Caco-2 (cell line): ENCODE measurements at regions not wholly inside any gene's neighbourhood (a gene's known extent, or its start where the extent isn't known, plus 50 kb on each side); places are given as distances from the start of the nearest gene placed in this dataset.

ENCODE experiments used
- BruUV-seq: library from RNA; stranded (reverse); fragments of 400-500 nt; replicated peaks from 2 replicates; lab custom pipeline; 2021; lab: Mats Ljungman, UMichigan
- CTCF ChIA-PET: fragments of 300-600 bp; sonication (Branson Sonifier 250); formaldehyde crosslinking; loops from one replicate; lab custom pipeline; 2022; ENCODE audit warnings: antibody characterized with exemption; lab: Charles Lee
- POLR2A ChIA-PET: fragments of 300-600 bp; sonication (Branson Sonifier 250); formaldehyde crosslinking; loops from one replicate; lab custom pipeline; 2022; ENCODE audit warnings: antibody characterized with exemption; lab: Charles Lee
- DNase-seq, 2 experiments: peaks; one replicate each; pipeline versions ENCODE4 v3.0.0 to v3.0.0-alpha.2; 2020 to 2022
- H3K27me3 ChIP-seq: replicated peaks from 2 replicates; pipeline ENCODE4 v1.6.0; 2011; ENCODE audit warnings: low read length; ENCODE audit not compliant: control insufficient read depth, insufficient read depth
- H3K36me3 ChIP-seq: 2 replicates; pipeline ENCODE4 v1.5.1; 2011; ENCODE audit warnings: low read length; ENCODE audit not compliant: control insufficient read depth, insufficient read depth
- H3K4me1 ChIP-seq: fragments of 250-450 bp; sonication (Bioruptor Pico); 2 replicates; pipeline ENCODE4 v1.5.1; 2020; ENCODE audit warnings: mild to moderate bottlenecking
- H3K4me3 ChIP-seq: 2 replicates; pipeline ENCODE4 v1.5.1; 2011; ENCODE audit warnings: low read depth, mild to moderate bottlenecking, control low read depth, low read length
- H3K9me3 ChIP-seq: fragments of 250-450 bp; sonication (Bioruptor Pico); 2 replicates; pipeline ENCODE4 v1.5.1; 2020; ENCODE audit warnings: mild to moderate bottlenecking, moderate library complexity
- H3K27ac Mint-ChIP-seq: one replicate; pipeline ENCODE4 v1.8.0; 2022; ENCODE audit warnings: mixed read lengths; ENCODE audit not compliant: unreplicated experiment
- H3K27me3 Mint-ChIP-seq: one replicate; pipeline ENCODE4 v1.8.0; 2022; ENCODE audit warnings: mixed read lengths; ENCODE audit not compliant: insufficient read depth, unreplicated experiment
- H3K36me3 Mint-ChIP-seq: one replicate; pipeline ENCODE4 v1.8.0; 2022; ENCODE audit warnings: mild to moderate bottlenecking, mixed read lengths; ENCODE audit not compliant: insufficient read depth, unreplicated experiment
- H3K4me1 Mint-ChIP-seq: one replicate; pipeline ENCODE4 v1.8.0; 2022; ENCODE audit warnings: low read depth, mixed read lengths; ENCODE audit not compliant: unreplicated experiment
- H3K4me3 Mint-ChIP-seq: one replicate; pipeline ENCODE4 v1.8.0; 2022; ENCODE audit warnings: mild to moderate bottlenecking, moderate library complexity, mixed read lengths; ENCODE audit not compliant: unreplicated experiment
- H3K9me3 Mint-ChIP-seq: one replicate; pipeline ENCODE4 v1.8.0; 2022; ENCODE audit warnings: mixed read lengths; ENCODE audit not compliant: unreplicated experiment
- CTCF ChIP-seq, 2 experiments: fragments of 200-600 bp in 1 of 2; IDR thresholded peaks; 1 replicate in 1 of 2; 2 replicates in 1 of 2; pipeline versions ENCODE4 v1.5.1 to v1.8.0; 2011 to 2022; ENCODE audit warnings: antibody characterized with exemption in 1 of 2, control low read depth in 1 of 2, inconsistent platforms in 1 of 2, low read depth in 1 of 2, low read length in 1 of 2, mild to moderate bottlenecking in 1 of 2, moderate library complexity in 1 of 2; ENCODE audit not compliant: insufficient read depth in 1 of 2, severe bottlenecking in 1 of 2, unreplicated experiment in 1 of 2
- intact Hi-C: fragments of 100-400 bp; cut with micrococcal nuclease; formaldehyde crosslinking; loops from one replicate; pipeline ENCODE4 v1.10.0; 2022; ENCODE audit not compliant: unreplicated experiment

- POLR2A ChIA-PET, result no interaction called here
- H3K9me3 ChIP-seq, result 0 out of 2 replicates have a peak, but pooled peaks cover 2% of the 10 kb centered on the region
- intact Hi-C loops, result loop anchor here (5.0 kb wide), 1 partner anchor 484 kb away; no protein-coding TSS in a partner anchor
These were observed 546.3 kb upstream of the CDH11 start for GRCh38 chr16:65668064-65668595.

DNA sequence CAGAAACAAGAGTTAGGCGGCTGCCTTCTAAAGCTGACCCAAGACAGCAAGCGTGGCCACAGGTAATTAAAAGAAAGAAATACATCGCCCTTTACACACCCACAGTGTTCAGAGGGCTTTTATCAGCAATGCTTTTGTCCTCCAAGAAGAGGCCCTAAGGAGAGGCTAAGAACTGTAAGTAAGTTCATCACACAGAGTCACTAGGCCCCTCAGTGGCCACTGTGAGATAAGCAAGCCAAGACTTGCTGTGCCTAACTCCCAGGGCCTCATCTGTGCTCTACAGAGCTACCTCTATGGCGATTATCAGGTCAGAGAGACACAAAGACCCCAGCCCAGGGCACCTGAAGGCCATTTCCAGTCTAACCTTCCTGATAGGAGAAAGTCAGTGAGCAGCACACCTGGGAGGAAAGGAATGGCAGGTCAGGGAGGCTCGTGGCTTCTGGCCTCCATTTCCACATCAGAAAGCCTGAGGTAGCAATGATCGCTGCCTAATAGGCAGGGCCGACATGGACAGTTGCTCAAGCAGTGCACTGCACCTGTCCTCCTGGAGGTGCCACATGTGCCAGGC lies 545.2 kb upstream of the CDH11 start:
- Histone ChIP-seq H3K4me1 (peaks cover 16% of the 10 kb centered on the region), H3K4me3 (no peak overlapping the region), H3K36me3 (no peaks in the 10 kb centered on the region), H3K27me3 (no peaks in the 10 kb centered on the region), H3K9me3 (0 out of 2 replicates have a peak, but pooled peaks cover 2% of the 10 kb centered on the region)
- H3K36me3 Mint-ChIP-seq, result no peaks in the 10 kb centered on the region
- no TSS peak for BruUV-seq
- H3K4me3 Mint-ChIP-seq, result no peak overlapping the region
- no peak for TF ChIP-seq CTCF (IDR thresholded peaks at IDR 0.05; ENCODE audit: insufficient read depth in 1 of 2, low read depth in 1 of 2, low read length in 1 of 2, severe bottlenecking in 1 of 2, unreplicated experiment in 1 of 2)
- intact Hi-C loops, result loop anchor here (5.0 kb wide), 1 partner anchor 485 kb away; no protein-coding TSS in a partner anchor
- no peaks in the 10 kb centered on the region for H3K27me3 Mint-ChIP-seq
- DNase-seq, result peak in 1 of 2 experiments; percentile 19
- H3K27ac Mint-ChIP-seq, result peak overlapping the region; percentile 39
- ChIA-PET POLR2A (no interaction called here), CTCF (no interaction called here)
- H3K4me1 Mint-ChIP-seq, result peaks cover 13% of the 10 kb centered on the region
- H3K9me3 Mint-ChIP-seq, result peaks cover 15% of the 10 kb centered on the region

More at GRCh38 chr16:65668064-65668595, 546.3 kb upstream of the CDH11 start:
- H3K4me1 ChIP-seq, result peaks cover 16% of the 10 kb centered on the region
- Mint-ChIP-seq H3K4me3 (no peak overlapping the region), H3K36me3 (no peaks in the 10 kb centered on the region), H3K27me3 (no peaks in the 10 kb centered on the region), H3K27ac (no peak overlapping the region), H3K9me3 (peaks cover 15% of the 10 kb centered on the region), H3K4me1 (peaks cover 13% of the 10 kb centered on the region)
- TF ChIP-seq CTCF (IDR thresholded peaks at IDR 0.05; ENCODE audit: insufficient read depth in 1 of 2, low read depth in 1 of 2, low read length in 1 of 2, severe bottlenecking in 1 of 2, unreplicated experiment in 1 of 2), result no peak
- H3K36me3 ChIP-seq, result no peaks in the 10 kb centered on the region
- BruUV-seq, result no TSS peak
- no peak for DNase-seq
- no peaks in the 10 kb centered on the region for H3K27me3 ChIP-seq
- CTCF ChIA-PET, result no interaction called here
- H3K4me3 ChIP-seq, result no peak overlapping the region

GRCh38 chr16:65666132-65666941 lies 544.5 kb upstream of the CDH11 start:
- ChIA-PET CTCF (interaction anchor here (0.9 kb wide), 1 partner anchor 18 kb away, joined by 4 read pairs; no protein-coding TSS in a partner anchor), POLR2A (no interaction called here)
- Histone ChIP-seq H3K9me3 (0 out of 2 replicates have a peak, but pooled peaks cover 2% of the 10 kb centered on the region), H3K4me1 (peaks cover 16% of the 10 kb centered on the region), H3K27me3 (no peaks in the 10 kb centered on the region), H3K4me3 (no peak overlapping the region), H3K36me3 (no peaks in the 10 kb centered on the region)
- intact Hi-C loops, result loop anchor here (5.0 kb wide), 1 partner anchor 486 kb away; no protein-coding TSS in a partner anchor
- Mint-ChIP-seq H3K4me3 (peak overlapping the region; percentile 13), H3K27me3 (no peaks in the 10 kb centered on the region), H3K9me3 (peaks cover 15% of the 10 kb centered on the region), H3K27ac (peak overlapping the region; percentile 39), H3K36me3 (no peaks in the 10 kb centered on the region), H3K4me1 (peaks cover 13% of the 10 kb centered on the region)
- BruUV-seq, result no TSS peak
- no peak for TF ChIP-seq CTCF (IDR thresholded peaks at IDR 0.05; ENCODE audit: insufficient read depth in 1 of 2, low read depth in 1 of 2, low read length in 1 of 2, severe bottlenecking in 1 of 2, unreplicated experiment in 1 of 2)
- peak; percentile 75 to 82 for DNase-seq
